ENCODE measurements at regions not wholly inside any gene's neighbourhood (a gene's known extent, or its start where the extent isn't known, plus 50 kb on each side); places are given as distances from the start of the nearest gene placed in this dataset.

- no peaks in the 10 kb centered on the region for H3K36me3 Mint-ChIP-seq (ENCODE audit: low read depth)
- H3K4me3 Mint-ChIP-seq = no peak overlapping the region
- POLR2A ChIA-PET = no interaction called here
- H3K4me1 Mint-ChIP-seq (ENCODE audit: low read depth) = no peaks in the 10 kb centered on the region
- CTCF ChIA-PET = no interaction called here
- H3K27ac Mint-ChIP-seq = no peak overlapping the region
- no peaks in the 10 kb centered on the region for H3K9me3 Mint-ChIP-seq (ENCODE audit: insufficient read depth)
- ATAC-seq (no peak), DNase-seq (no peak)
- H3K27me3 Mint-ChIP-seq (ENCODE audit: low read depth) = peaks cover 2% of the 10 kb centered on the region
Observed at GRCh38 chr4:11604821-11605220, 176.1 kb upstream of the HS3ST1 start.

- no peaks in the 10 kb centered on the region for H3K4me1 Mint-ChIP-seq (ENCODE audit: low read depth)
- no peak overlapping the region for H3K4me3 Mint-ChIP-seq
- no peaks in the 10 kb centered on the region for H3K36me3 Mint-ChIP-seq (ENCODE audit: low read depth)
- H3K27ac Mint-ChIP-seq = no peak overlapping the region
- no peak for DNase-seq
- ChIA-PET POLR2A (no interaction called here), CTCF (no interaction called here)
- no peaks in the 10 kb centered on the region for H3K9me3 Mint-ChIP-seq (ENCODE audit: insufficient read depth)
- ATAC-seq = no peak
- H3K27me3 Mint-ChIP-seq (ENCODE audit: low read depth) = peaks cover 2% of the 10 kb centered on the region
Observed at GRCh38 chr4:11603591-11604194, 175.0 kb upstream of the HS3ST1 start.

DNA sequence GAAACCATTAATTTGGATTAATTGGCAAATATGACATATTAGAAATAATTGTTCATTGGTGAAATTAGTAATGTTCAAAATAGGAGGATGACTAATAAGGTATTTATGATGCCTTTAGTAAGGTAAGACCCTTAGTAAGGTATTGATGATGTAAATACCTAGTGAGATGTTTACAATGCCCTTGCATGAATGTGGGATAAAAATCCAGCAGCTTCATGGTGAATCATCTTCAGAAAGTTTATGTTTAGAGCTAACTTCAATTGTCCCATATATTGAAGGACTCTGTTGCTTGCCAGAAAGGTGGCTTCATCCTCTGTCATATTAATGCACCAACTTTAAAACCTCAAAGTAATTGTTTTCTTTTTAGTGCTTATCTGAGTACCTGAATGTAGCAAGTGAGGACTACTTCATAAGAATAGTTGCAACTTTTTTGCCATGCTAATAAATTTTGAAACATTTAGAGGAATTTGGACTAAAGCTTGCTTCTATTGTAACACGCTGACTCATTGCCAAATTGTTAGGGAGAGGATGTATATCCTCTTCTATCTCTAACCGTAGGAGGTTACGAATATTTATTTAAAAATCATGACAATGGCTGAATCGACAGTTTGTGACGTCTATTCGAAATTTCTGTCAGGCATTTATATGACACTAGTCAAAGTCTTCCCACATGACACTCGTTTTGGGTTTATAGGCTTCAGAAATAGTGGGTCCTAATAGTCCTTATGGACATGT lies 174.1 kb upstream of the HS3ST1 start:
- Mint-ChIP-seq H3K4me1 (ENCODE audit: low read depth) (peaks cover 4% of the 10 kb centered on the region), H3K27ac (no peak overlapping the region), H3K36me3 (ENCODE audit: low read depth) (no peaks in the 10 kb centered on the region), H3K4me3 (no peak overlapping the region), H3K27me3 (ENCODE audit: low read depth) (peaks cover 2% of the 10 kb centered on the region), H3K9me3 (ENCODE audit: insufficient read depth) (no peaks in the 10 kb centered on the region)
- no peak for DNase-seq
- ATAC-seq = no peak
- CTCF ChIA-PET = no interaction called here
- POLR2A ChIA-PET = no interaction called here

DNA sequence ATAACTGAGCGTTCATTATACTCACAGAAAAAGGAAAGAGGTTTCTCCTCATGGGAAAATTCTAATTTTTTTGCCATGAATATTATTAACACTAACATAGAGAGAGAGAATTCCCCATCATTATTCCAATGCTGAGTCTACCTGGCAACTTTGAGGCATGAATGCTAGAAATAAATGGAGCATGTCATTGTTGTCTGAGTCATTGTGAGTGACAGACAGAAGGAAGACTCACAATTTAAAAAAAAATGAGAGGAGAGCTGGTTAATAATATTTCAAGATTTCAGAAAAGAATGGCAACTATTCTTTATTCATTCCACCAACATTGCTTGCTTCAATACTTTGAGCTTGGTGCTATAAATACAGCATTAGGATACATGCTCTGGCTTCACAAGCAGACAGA lies 170.4 kb upstream of the HS3ST1 start:
- H3K27ac Mint-ChIP-seq = no peak overlapping the region
- no peak for ATAC-seq
- H3K4me1 Mint-ChIP-seq (ENCODE audit: low read depth) = peaks cover 10% of the 10 kb centered on the region
- ChIA-PET POLR2A (no interaction called here), CTCF (no interaction called here)
- H3K4me3 Mint-ChIP-seq = no peak overlapping the region
- H3K9me3 Mint-ChIP-seq (ENCODE audit: insufficient read depth) = no peaks in the 10 kb centered on the region
- no peaks in the 10 kb centered on the region for H3K36me3 Mint-ChIP-seq (ENCODE audit: low read depth)
- no peaks in the 10 kb centered on the region for H3K27me3 Mint-ChIP-seq (ENCODE audit: low read depth)
- no peak for DNase-seq

GRCh38 chr4:11598591-11598990 lies 169.9 kb upstream of the HS3ST1 start:
- CTCF ChIA-PET = no interaction called here
- Mint-ChIP-seq H3K4me1 (ENCODE audit: low read depth) (peaks cover 10% of the 10 kb centered on the region), H3K27ac (no peak overlapping the region), H3K4me3 (no peak overlapping the region), H3K9me3 (ENCODE audit: insufficient read depth) (no peaks in the 10 kb centered on the region), H3K27me3 (ENCODE audit: low read depth) (no peaks in the 10 kb centered on the region), H3K36me3 (ENCODE audit: low read depth) (no peaks in the 10 kb centered on the region)
- POLR2A ChIA-PET = no interaction called here
- DNase-seq (no peak), ATAC-seq (no peak)

- H3K36me3 Mint-ChIP-seq (ENCODE audit: low read depth) = no peaks in the 10 kb centered on the region
- H3K9me3 Mint-ChIP-seq (ENCODE audit: insufficient read depth) = no peaks in the 10 kb centered on the region
- CTCF ChIA-PET = no interaction called here
- POLR2A ChIA-PET = no interaction called here
- H3K27ac Mint-ChIP-seq = no peak overlapping the region
- no peaks in the 10 kb centered on the region for H3K27me3 Mint-ChIP-seq (ENCODE audit: low read depth)
- DNase-seq (no peak), ATAC-seq (no peak)
- H3K4me3 Mint-ChIP-seq = no peak overlapping the region
- peaks cover 10% of the 10 kb centered on the region for H3K4me1 Mint-ChIP-seq (ENCODE audit: low read depth)
Observed at GRCh38 chr4:11597506-11597905, 168.8 kb upstream of the HS3ST1 start.

GRCh38 chr4:11596989-11597388 lies 168.3 kb upstream of the HS3ST1 start:
- ATAC-seq (no peak), DNase-seq (no peak)
- Mint-ChIP-seq H3K4me3 (no peak overlapping the region), H3K27ac (no peak overlapping the region), H3K9me3 (ENCODE audit: insufficient read depth) (no peaks in the 10 kb centered on the region), H3K4me1 (ENCODE audit: low read depth) (peaks cover 10% of the 10 kb centered on the region), H3K36me3 (ENCODE audit: low read depth) (no peaks in the 10 kb centered on the region), H3K27me3 (ENCODE audit: low read depth) (no peaks in the 10 kb centered on the region)
- POLR2A ChIA-PET = no interaction called here
- CTCF ChIA-PET = no interaction called here

GRCh38 chr4:11593576-11594116 lies 165.0 kb upstream of the HS3ST1 start:
- DNase-seq (no peak), ATAC-seq (no peak)
- H3K36me3 Mint-ChIP-seq (ENCODE audit: low read depth) = no peaks in the 10 kb centered on the region
- no peak overlapping the region for H3K27ac Mint-ChIP-seq
- ChIA-PET CTCF (no interaction called here), POLR2A (no interaction called here)
- peaks cover 10% of the 10 kb centered on the region for H3K4me1 Mint-ChIP-seq (ENCODE audit: low read depth)
- no peaks in the 10 kb centered on the region for H3K9me3 Mint-ChIP-seq (ENCODE audit: insufficient read depth)
- H3K4me3 Mint-ChIP-seq = no peak overlapping the region
- no peaks in the 10 kb centered on the region for H3K27me3 Mint-ChIP-seq (ENCODE audit: low read depth)

- DNase-seq = no peak
- Mint-ChIP-seq H3K27me3 (ENCODE audit: low read depth) (no peaks in the 10 kb centered on the region), H3K9me3 (ENCODE audit: insufficient read depth) (no peaks in the 10 kb centered on the region), H3K27ac (no peak overlapping the region), H3K4me3 (no peak overlapping the region), H3K4me1 (ENCODE audit: low read depth) (peaks cover 2% of the 10 kb centered on the region), H3K36me3 (ENCODE audit: low read depth) (no peaks in the 10 kb centered on the region)
- POLR2A ChIA-PET = no interaction called here
- ATAC-seq = no peak
- CTCF ChIA-PET = no interaction called here
Observed at GRCh38 chr4:11592276-11592675, 163.6 kb upstream of the HS3ST1 start.

DNA sequence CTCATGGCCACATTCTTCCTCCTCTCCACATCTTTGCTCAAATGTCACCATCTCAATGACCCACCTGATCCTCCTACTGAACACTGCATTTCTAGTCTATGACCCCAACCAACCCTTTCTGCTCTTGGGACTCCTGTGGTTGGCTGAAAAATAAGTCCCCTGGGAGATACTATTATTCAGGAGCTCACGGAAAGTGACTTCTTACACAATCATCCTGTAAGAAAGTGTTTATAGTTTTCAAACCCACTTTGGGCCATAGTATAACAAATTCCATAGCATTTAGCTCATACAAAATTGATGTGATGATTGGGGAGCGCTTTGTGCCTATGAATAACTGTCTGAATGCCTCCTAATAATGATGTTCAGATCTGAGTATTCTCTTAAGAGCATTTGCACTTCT lies 161.4 kb upstream of the HS3ST1 start:
- H3K4me3 Mint-ChIP-seq = no peak overlapping the region
- H3K4me1 Mint-ChIP-seq (ENCODE audit: low read depth) = no peaks in the 10 kb centered on the region
- POLR2A ChIA-PET = no interaction called here
- no peak overlapping the region for H3K27ac Mint-ChIP-seq
- no peaks in the 10 kb centered on the region for H3K27me3 Mint-ChIP-seq (ENCODE audit: low read depth)
- ATAC-seq = no peak
- CTCF ChIA-PET = no interaction called here
- H3K36me3 Mint-ChIP-seq (ENCODE audit: low read depth) = no peaks in the 10 kb centered on the region
- no peaks in the 10 kb centered on the region for H3K9me3 Mint-ChIP-seq (ENCODE audit: insufficient read depth)
- no peak for DNase-seq

GRCh38 chr4:11589676-11590075 lies 161.0 kb upstream of the HS3ST1 start:
- Mint-ChIP-seq H3K9me3 (ENCODE audit: insufficient read depth) (no peaks in the 10 kb centered on the region), H3K4me1 (ENCODE audit: low read depth) (no peaks in the 10 kb centered on the region), H3K27ac (no peak overlapping the region), H3K27me3 (ENCODE audit: low read depth) (no peaks in the 10 kb centered on the region), H3K4me3 (no peak overlapping the region), H3K36me3 (ENCODE audit: low read depth) (no peaks in the 10 kb centered on the region)
- ATAC-seq = no peak
- POLR2A ChIA-PET = no interaction called here
- no peak for DNase-seq
- CTCF ChIA-PET = no interaction called here

DNA sequence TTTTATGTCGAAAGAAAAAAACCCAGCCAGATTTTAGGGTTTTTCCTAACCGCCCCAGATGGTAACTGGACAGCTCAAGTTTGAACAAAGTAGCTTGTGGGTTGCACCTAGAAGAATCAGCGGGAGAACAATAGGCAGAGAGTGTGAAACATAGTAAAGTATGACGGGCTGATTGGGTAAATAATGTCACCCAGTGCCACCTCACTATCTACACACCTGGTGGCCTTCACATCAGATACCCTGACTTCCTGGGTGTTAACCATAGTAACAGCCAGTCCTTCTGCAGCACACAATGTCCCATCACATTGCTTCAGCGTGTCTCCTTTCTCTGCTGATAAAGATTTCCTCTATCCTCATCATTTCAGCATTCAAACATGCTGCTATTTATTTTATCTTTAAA lies 159.1 kb upstream of the HS3ST1 start:
- ATAC-seq (no peak), DNase-seq (no peak)
- H3K27ac Mint-ChIP-seq = no peak overlapping the region
- H3K36me3 Mint-ChIP-seq (ENCODE audit: low read depth) = no peaks in the 10 kb centered on the region
- CTCF ChIA-PET = no interaction called here
- no peaks in the 10 kb centered on the region for H3K4me1 Mint-ChIP-seq (ENCODE audit: low read depth)
- POLR2A ChIA-PET = no interaction called here
- H3K9me3 Mint-ChIP-seq (ENCODE audit: insufficient read depth) = no peaks in the 10 kb centered on the region
- H3K27me3 Mint-ChIP-seq (ENCODE audit: low read depth) = no peaks in the 10 kb centered on the region
- H3K4me3 Mint-ChIP-seq = no peak overlapping the region

DNA sequence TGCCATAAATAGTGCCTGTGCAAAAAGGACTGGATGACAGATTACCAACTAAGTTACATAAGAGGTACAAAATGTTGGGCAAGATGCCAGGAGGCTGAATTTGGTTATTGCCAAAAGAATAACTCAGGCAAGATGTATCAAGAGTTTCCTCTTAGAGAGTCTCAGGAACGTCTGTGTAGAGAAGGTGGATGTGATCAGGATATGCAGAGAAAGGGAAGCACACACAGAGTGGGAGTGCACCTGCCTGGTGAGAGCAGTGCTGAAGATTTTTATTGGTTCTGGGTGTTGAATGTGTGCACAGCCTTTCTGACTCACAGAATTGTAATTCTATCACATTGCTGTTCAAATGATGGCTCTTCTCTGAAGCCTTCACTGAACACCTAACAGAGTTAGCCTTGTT lies 156.8 kb upstream of the HS3ST1 start:
- Mint-ChIP-seq H3K36me3 (ENCODE audit: low read depth) (no peaks in the 10 kb centered on the region), H3K27me3 (ENCODE audit: low read depth) (no peaks in the 10 kb centered on the region), H3K27ac (no peak overlapping the region), H3K4me1 (ENCODE audit: low read depth) (no peaks in the 10 kb centered on the region), H3K9me3 (ENCODE audit: insufficient read depth) (no peaks in the 10 kb centered on the region), H3K4me3 (no peak overlapping the region)
- ChIA-PET POLR2A (no interaction called here), CTCF (no interaction called here)
- no peak for ATAC-seq
- no peak for DNase-seq

Measured in activated CD8-positive, alpha-beta T cell treated with anti-CD3 and anti-CD28 coated beads, Interleukin-2, amount 10 ng/mL, durations not matched to agents 7 days and 5 days (primary cell).